ENCODE measurements at regions not wholly inside any gene's neighbourhood (a gene's known extent, or its start where the extent isn't known, plus 50 kb on each side); places are given as distances from the start of the nearest gene placed in this dataset.

DNA sequence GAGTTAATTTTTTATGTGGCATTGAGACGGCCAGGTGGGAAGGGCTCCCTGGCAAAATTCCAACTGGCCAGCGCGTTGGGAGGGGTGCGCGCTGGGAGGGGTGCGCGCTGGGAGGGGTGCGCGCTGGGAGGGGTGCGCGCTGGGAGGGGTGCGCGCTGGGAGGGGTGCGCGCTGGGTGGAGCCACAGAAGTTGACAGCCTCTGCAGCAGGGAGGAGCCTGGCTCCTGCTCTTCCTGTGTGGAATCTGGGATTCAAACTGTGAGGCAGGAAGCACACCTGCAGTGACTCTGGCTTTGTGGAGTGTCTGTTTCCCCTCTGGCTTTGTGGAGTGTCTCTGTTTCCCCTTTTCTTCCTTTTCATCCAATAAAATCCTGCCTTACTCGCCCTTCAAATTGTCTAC is 147.9 kb upstream of the CBLN2 start:
- H3K36me3 ChIP-seq: no peaks in the 10 kb centered on the region
- no peak overlapping the region for H3K9ac ChIP-seq
- H3K4me3 ChIP-seq: no peak overlapping the region
- H3K4me1 ChIP-seq: no peaks in the 10 kb centered on the region
- TF ChIP-seq Cebpa-rat (IDR thresholded peaks at IDR 0.05): no peak
- H3K27ac ChIP-seq: no peak overlapping the region
- H3K4me2 ChIP-seq: no peak overlapping the region
- H4K20me1 ChIP-seq: no peaks in the 10 kb centered on the region
- no peaks in the 10 kb centered on the region for H3K27me3 ChIP-seq
- 0 out of 22 replicates have a peak, but pooled peaks cover 0 to under 1% (median 0%) of the 10 kb centered on the region in 11 experiments for H3K9me3 ChIP-seq (replicated peaks in 1 of 11)

DNA sequence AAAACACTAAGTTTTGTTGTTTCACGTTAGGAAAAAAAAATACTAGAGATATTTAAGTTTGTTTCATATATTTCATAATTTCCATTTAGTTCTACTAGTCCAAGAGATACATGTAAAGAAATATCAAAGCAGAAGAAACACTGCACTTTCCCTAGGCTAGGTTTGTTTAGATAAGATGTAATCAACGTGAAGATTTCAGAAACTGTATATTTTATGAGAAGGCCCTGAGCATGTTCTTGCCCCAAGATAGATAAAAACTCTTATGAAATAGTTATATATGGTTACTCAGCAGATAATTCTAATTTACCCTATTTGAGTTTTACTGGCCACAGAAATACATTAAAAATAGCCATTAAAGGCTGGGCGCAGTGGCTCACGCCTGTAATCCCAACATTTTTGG is 143.6 kb upstream of the CBLN2 start:
- Histone ChIP-seq H3K9ac (no peak overlapping the region), H3K27ac (no peak overlapping the region), H3K4me2 (no peak overlapping the region), H3K27me3 (no peaks in the 10 kb centered on the region), H3K9me3 (replicated peaks in 1 of 11) (no peaks in the 10 kb centered on the region), H4K20me1 (no peaks in the 10 kb centered on the region), H3K4me1 (no peaks in the 10 kb centered on the region), H3K4me3 (no peak overlapping the region), H3K36me3 (no peaks in the 10 kb centered on the region)
- TF ChIP-seq Cebpa-rat (IDR thresholded peaks at IDR 0.05): no peak

DNA sequence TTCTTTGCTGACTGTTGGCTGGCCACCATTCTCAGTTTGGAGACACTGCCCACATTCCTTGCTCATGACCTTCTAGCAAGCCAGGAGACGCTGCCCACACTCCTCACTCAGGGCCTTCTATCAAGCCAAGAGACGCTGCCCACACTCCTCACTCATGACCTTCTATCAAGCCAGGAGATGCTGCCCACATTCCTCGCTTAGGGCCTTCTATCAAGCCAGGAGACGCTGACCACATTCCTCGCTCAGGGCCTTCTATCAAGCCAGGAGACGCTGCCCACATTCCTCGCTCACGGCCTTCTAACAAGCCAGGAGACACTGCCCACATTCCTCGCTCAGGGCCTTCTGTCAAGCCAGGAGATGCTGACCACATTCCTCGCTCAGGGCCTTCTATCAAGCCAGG is 131.3 kb upstream of the CBLN2 start:
- Histone ChIP-seq H3K36me3 (no peaks in the 10 kb centered on the region), H3K9ac (no peak overlapping the region), H3K4me1 (no peaks in the 10 kb centered on the region), H3K4me3 (no peak overlapping the region), H3K9me3 (replicated peaks in 1 of 11) (no peaks in the 10 kb centered on the region), H3K4me2 (no peak overlapping the region), H3K27me3 (no peaks in the 10 kb centered on the region), H3K27ac (no peak overlapping the region), H4K20me1 (no peaks in the 10 kb centered on the region)
- no peak for TF ChIP-seq Cebpa-rat (IDR thresholded peaks at IDR 0.05)

DNA sequence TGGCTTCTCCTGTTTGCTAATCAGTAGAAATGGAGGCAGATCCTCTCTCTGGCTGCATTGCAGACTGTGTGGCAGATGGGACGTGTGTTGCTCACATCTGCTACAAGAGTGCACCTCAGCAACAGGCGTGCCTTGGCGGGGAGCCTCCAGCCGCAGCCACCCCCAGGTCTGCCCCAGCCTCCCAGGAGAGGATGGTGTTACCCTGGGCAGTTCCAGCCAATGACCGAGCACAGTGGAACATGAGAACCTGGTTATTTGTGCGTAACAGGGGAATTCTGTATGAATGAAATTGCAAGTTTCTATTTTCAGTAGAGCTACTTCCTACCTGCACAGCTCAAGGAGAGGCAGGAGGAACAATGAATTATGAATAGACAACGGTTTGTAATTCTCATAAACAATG is 130.6 kb upstream of the CBLN2 start:
- no peak overlapping the region for H3K27ac ChIP-seq
- no peak overlapping the region for H3K9ac ChIP-seq
- no peaks in the 10 kb centered on the region for H3K9me3 ChIP-seq (replicated peaks in 1 of 11)
- H4K20me1 ChIP-seq: no peaks in the 10 kb centered on the region
- H3K4me2 ChIP-seq: no peak overlapping the region
- H3K27me3 ChIP-seq: no peaks in the 10 kb centered on the region
- no peaks in the 10 kb centered on the region for H3K4me1 ChIP-seq
- H3K4me3 ChIP-seq: no peak overlapping the region
- no peak for TF ChIP-seq Cebpa-rat (IDR thresholded peaks at IDR 0.05)
- H3K36me3 ChIP-seq: no peaks in the 10 kb centered on the region

DNA sequence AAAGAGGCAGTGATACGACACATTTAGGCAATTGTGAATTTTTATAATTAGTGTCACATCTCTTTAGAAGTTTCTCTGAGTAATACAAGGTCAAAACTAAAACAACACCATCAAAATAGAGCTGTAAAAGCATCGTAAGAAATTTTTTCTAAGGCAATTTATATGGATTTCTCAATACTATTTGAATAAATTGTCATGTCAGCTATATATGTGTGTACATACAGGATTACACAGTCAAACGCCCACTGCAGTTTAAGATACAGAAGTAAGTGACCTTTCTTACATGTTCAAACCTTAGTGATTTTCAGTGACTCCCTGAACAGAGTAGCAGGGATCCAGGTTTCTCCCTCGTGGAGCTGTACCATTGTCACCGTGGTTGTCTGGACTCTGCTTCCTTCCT is 129.1 kb upstream of the CBLN2 start:
- Histone ChIP-seq H3K4me2 (no peak overlapping the region), H3K4me3 (no peak overlapping the region), H3K9ac (no peak overlapping the region; a peak in 2 of 22 replicates), H4K20me1 (no peaks in the 10 kb centered on the region), H3K27me3 (no peaks in the 10 kb centered on the region), H3K27ac (no peak overlapping the region), H3K36me3 (no peaks in the 10 kb centered on the region), H3K9me3 (replicated peaks in 1 of 11) (no peaks in the 10 kb centered on the region), H3K4me1 (no peaks in the 10 kb centered on the region)
- TF ChIP-seq Cebpa-rat (IDR thresholded peaks at IDR 0.05): no peak

DNA sequence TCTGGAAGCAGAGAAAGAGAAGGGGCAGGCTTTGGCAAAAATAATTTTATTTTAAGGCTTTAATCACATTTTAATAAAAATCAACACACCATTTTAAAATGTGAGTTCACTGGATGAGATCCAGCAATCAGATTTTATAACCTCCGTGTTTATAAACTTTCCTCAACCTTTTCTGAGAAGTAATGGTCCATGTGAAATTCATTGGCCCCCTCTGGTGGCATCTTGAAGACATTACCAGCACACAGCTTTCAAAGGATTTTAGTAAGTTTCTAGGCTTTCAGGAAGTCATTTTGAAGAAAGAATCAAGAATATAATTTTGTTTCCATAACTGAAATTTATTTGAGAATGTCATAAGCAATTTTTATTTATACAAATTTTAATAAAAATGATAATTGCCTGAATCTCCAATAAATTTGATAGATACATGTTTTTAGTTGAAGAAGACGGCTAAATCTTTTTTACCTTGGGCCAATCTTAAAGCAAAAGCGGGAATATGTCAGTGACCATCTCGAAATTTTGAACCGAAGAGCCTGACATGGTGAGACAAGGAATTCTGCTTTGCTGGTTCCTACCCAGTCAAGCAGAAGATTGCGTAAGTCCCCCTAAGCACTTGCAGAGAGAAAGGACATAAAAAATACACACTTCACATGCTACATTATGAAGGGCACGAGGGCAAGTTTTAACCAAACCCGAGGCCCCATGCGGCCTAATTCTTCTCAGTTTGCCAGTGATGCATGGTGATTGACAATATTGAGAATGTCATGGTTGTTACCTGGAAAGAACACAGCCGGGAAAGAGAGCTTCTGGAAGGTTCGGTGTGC is 128.4 kb upstream of the CBLN2 start:
- no peaks in the 10 kb centered on the region for H3K9me3 ChIP-seq (replicated peaks in 1 of 11)
- no peaks in the 10 kb centered on the region for H3K36me3 ChIP-seq
- H3K4me1 ChIP-seq: no peaks in the 10 kb centered on the region
- H4K20me1 ChIP-seq: no peaks in the 10 kb centered on the region
- H3K27me3 ChIP-seq: no peaks in the 10 kb centered on the region
- TF ChIP-seq Cebpa-rat (IDR thresholded peaks at IDR 0.05): peak in 9 of 11 experiments; percentile 26 to 82 (median 45); a peak in 9 of 22 replicates
- H3K4me3 ChIP-seq: no peak overlapping the region
- H3K4me2 ChIP-seq: no peak overlapping the region
- no peak overlapping the region for H3K27ac ChIP-seq
- no peak overlapping the region; a peak in 1 of 22 replicates for H3K9ac ChIP-seq

DNA sequence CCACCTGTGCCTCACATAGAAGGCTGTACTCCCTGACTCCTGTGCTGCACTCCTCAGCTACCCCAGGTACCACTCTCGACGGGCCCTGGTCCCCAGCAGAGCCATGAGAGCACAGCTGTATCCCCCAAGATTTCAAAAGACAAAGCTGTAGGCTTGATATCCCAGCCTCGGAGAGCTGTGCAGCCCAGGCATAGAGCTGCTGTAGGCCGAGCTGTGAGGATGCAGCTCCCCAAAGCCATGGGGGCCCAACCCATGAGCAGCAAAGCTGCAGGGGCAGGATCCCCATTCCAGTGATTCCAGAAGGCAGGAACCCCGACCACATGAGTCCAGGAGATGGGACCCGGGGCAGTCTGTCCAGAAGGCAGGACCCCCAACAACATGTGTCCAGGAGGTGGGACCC is 123.8 kb upstream of the CBLN2 start:
- no peaks in the 10 kb centered on the region for H4K20me1 ChIP-seq
- H3K27me3 ChIP-seq: no peaks in the 10 kb centered on the region
- no peak overlapping the region for H3K4me2 ChIP-seq
- H3K27ac ChIP-seq: no peak overlapping the region
- H3K36me3 ChIP-seq: no peaks in the 10 kb centered on the region
- H3K9ac ChIP-seq: no peak overlapping the region
- no peak overlapping the region for H3K4me3 ChIP-seq
- no peaks in the 10 kb centered on the region for H3K4me1 ChIP-seq
- H3K9me3 ChIP-seq (replicated peaks in 1 of 11): peaks cover 0 to 13% (median 8%) of the 10 kb centered on the region in 11 experiments; a peak in 13 of 22 replicates
- TF ChIP-seq Cebpa-rat (IDR thresholded peaks at IDR 0.05): no peak

DNA sequence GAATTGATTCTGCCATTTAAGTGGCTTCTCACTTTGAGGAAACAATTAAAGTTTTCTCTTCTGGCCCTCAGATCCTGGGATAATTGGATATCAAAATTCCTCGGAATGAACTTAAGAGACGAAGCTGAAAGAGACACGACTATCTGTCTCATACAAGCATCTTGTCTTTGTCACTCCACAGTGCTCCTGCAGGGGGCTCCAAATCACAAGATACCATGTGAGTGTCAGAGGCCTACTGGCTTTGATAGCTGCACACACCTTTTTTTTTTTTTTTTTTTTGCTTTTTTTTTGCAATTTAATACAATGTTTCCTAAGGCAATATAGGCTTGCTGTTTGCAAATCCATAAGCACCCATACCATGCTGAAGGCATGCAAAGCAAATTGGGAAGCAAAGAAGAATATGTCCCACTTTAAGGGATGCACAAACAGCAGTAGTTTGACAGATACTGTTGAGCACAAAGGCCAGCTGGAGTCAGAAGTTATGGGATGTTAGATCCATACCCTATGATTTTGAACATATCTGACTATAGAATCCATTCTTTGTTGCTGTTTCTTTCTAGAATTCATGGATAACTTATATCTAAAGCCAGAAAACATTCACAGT is 109.0 kb upstream of the CBLN2 start:
- Histone ChIP-seq H3K27me3 (no peaks in the 10 kb centered on the region), H4K20me1 (no peaks in the 10 kb centered on the region), H3K4me2 (no peak overlapping the region), H3K9ac (no peak overlapping the region), H3K36me3 (no peaks in the 10 kb centered on the region), H3K4me3 (no peak overlapping the region), H3K4me1 (no peaks in the 10 kb centered on the region), H3K9me3 (replicated peaks in 1 of 11) (peaks cover 6 to 20% (median 12%) of the 10 kb centered on the region in 11 experiments; a peak in 17 of 22 replicates), H3K27ac (no peak overlapping the region)
- TF ChIP-seq Cebpa-rat (IDR thresholded peaks at IDR 0.05): no peak

DNA sequence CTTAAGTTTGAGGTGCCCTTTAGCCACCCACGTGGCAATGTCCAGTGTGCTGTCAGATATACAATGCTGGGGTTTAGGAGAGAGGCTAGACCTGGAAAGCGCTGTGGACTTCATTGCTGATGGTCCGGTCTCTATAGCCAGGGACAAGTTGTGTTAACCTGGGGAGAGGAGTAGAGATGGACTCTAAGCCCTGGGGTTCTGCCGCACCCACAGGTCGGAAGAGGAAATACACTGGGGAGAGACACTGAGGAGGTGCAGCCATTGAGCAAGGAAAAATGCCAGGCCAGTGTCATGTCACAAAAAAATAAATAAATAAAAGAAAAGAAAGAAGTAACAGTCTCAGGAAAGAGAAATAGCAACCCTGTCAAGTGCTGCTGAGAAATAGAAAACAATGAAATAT is 106.9 kb upstream of the CBLN2 start:
- Histone ChIP-seq H3K4me2 (no peak overlapping the region), H3K9ac (no peak overlapping the region), H4K20me1 (no peaks in the 10 kb centered on the region), H3K4me3 (no peak overlapping the region), H3K36me3 (no peaks in the 10 kb centered on the region), H3K27me3 (no peaks in the 10 kb centered on the region), H3K27ac (no peak overlapping the region), H3K4me1 (no peaks in the 10 kb centered on the region), H3K9me3 (replicated peaks in 1 of 11) (peaks cover 6 to 17% (median 12%) of the 10 kb centered on the region in 11 experiments; a peak in 17 of 22 replicates)
- no peak for TF ChIP-seq Cebpa-rat (IDR thresholded peaks at IDR 0.05)

DNA sequence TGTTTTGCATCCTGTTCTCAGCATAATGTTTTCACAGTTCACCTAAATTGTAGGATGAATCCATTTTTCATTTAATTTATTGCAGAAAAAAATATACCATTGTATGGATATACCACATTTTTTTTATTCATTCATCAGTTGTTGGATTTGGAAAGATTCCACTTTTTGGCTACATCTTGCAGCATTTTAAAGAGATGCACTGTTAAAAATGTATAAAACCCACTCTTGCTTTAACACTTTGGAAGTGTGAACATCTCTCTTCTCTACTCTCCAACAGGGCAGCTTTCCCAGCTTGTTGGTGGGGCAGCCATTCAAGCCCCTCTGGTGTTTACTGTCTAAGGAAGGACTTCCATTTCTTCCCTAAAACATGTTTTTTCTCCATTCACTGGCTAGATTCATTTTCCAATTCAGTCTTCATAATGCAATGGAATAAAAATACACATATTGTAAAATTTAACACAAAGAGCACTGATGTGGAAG is 104.4 kb upstream of the CBLN2 start:
- no peaks in the 10 kb centered on the region for H3K27me3 ChIP-seq
- H3K36me3 ChIP-seq: no peaks in the 10 kb centered on the region
- no peaks in the 10 kb centered on the region for H4K20me1 ChIP-seq
- no peak overlapping the region for H3K9ac ChIP-seq
- H3K4me2 ChIP-seq: no peak overlapping the region
- H3K27ac ChIP-seq: no peak overlapping the region
- TF ChIP-seq Cebpa-rat (IDR thresholded peaks at IDR 0.05): no peak; a peak in 1 of 22 replicates
- no peak overlapping the region for H3K4me3 ChIP-seq
- H3K4me1 ChIP-seq: no peaks in the 10 kb centered on the region
- H3K9me3 ChIP-seq (replicated peaks in 1 of 11): no peaks in the 10 kb centered on the region
